ENCODE measurements at regions not wholly inside any gene's neighbourhood (a gene's known extent, or its start where the extent isn't known, plus 50 kb on each side); places are given as distances from the start of the nearest gene placed in this dataset.

DNA sequence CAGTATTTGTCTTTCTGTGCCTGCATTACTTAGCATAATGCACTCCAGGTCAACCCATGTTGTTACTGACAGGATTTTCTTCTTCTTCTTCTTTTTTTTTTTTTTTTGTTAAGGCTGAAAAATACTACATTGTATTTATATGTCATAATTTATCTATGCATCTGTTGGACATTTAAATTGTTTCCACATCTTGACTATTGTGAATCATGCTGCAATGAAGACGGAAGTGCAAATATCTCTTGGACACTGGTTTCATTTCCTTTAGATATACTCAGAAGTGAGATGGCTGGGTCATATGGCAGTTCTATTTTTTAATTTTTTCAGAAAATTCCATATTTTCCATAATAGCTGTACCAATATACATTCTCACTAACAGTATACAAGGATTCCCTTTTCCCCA is 272.7 kb upstream of the PMFBP1 start (continued):
- TF ChIP-seq MBD1 (CRISPR knock-in tag; IDR thresholded peaks at IDR 0.05) (no peak), SAFB (IDR thresholded peaks at IDR 0.05; ENCODE audit: borderline replicate concordance, low read depth, low read length) (no peak), XRCC5 (IDR thresholded peaks at IDR 0.05; ENCODE audit: low read depth, low read length) (no peak)
- TF ChIP-seq, protein P1, sequence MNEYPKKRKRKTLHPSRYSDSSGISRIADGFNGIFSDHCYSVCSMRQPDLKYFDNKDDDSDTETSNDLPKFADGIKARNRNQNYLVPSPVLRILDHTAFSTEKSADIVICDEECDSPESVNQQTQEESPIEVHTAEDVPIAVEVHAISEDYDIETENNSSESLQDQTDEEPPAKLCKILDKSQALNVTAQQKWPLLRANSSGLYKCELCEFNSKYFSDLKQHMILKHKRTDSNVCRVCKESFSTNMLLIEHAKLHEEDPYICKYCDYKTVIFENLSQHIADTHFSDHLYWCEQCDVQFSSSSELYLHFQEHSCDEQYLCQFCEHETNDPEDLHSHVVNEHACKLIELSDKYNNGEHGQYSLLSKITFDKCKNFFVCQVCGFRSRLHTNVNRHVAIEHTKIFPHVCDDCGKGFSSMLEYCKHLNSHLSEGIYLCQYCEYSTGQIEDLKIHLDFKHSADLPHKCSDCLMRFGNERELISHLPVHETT (CRISPR knock-in tag; conservative IDR thresholded peaks at IDR 0.05 in 1 of 2, IDR thresholded peaks at IDR 0.05 in 1 of 2): no peak

DNA sequence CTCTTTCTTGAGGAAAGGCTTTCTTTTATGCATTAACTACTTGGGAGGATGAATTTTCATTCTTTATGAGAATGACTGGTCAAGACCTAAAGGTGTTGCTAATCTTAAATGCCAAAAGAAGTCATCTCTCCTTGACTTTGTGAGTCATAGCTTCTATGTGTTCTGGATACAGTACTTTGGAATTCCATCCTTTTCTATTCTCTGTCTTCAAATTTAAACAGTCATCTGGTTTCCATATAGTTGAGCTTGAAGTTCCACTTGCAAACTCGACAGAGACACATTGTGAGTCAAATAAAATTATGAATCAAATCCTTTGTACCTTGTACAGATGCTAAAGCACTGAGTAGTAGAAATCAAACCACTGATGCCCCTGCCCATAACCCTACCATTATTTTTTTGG is 271.9 kb upstream of the PMFBP1 start:
- Histone ChIP-seq H3K9me1 (ENCODE audit: control insufficient read depth, insufficient read depth, low read length) (no peaks in the 10 kb centered on the region), H2AFZ (ENCODE audit: low read depth, low read length) (no peak overlapping the region), H3K9ac (ENCODE audit: insufficient read depth in 1 of 2, low read depth in 2 of 2, low read length in 2 of 2) (no peak overlapping the region), H3K9me3 (replicated peaks; ENCODE audit: control insufficient read depth, insufficient read depth, low read depth, low read length) (no peaks in the 10 kb centered on the region), H3K36me3 (ENCODE audit: control insufficient read depth, insufficient read depth, low read length) (no peaks in the 10 kb centered on the region), H3K4me1 (replicated peaks in 1 of 2; ENCODE audit: control insufficient read depth in 2 of 2, insufficient read depth in 2 of 2, low read length in 2 of 2) (no peaks in the 10 kb centered on the region), H3K4me2 (ENCODE audit: insufficient read depth, low read length) (no peak overlapping the region), H3K79me2 (ENCODE audit: control insufficient read depth, insufficient read depth, low read length) (no peaks in the 10 kb centered on the region), H3K27me3 (ENCODE audit: control insufficient read depth in 2 of 2, insufficient read depth in 2 of 2, low read length in 2 of 2) (no peaks in the 10 kb centered on the region), H4K20me1 (replicated peaks; ENCODE audit: control insufficient read depth, insufficient read depth, low read length) (no peaks in the 10 kb centered on the region), H3K27ac (ENCODE audit: extremely low read depth, low read depth, low read length) (no peak overlapping the region), H3K4me3 (no peak overlapping the region)
- WGBS (ENCODE audit: insufficient coverage, low coverage, missing lambda C conversion rate): 0% methylated on average over 1 of the region's 1 CpG
- intact Hi-C loops (cut with micrococcal nuclease): no loop called here
- ATAC-seq (no peak), FAIRE-seq (no peak), DNase-seq (ENCODE audit: extremely low read depth in 1 of 4, low spot score in 3 of 4) (no peak)
- ChIA-PET CTCF (ENCODE audit: low intra/inter-chr PET ratio) (no interaction called here), POLR2A (no interaction called here)
- in situ Hi-C loops (cut with MboI): no loop called here
- no TSS peak for BruUV-seq (replicated peaks)
- no peak for TF ChIP-seq NFRKB (IDR thresholded peaks at IDR 0.05; ENCODE audit: low read depth)
- TF ChIP-seq CHAMP1 (IDR thresholded peaks at IDR 0.05): no peak
- TF ChIP-seq SIRT6 (IDR thresholded peaks at IDR 0.05; ENCODE audit: low read depth, low read length): no peak
- no peak for TF ChIP-seq RUNX1 (IDR thresholded peaks at IDR 0.05; ENCODE audit: low read depth)
- no peak for TF ChIP-seq ELF1 (tag; IDR thresholded peaks at IDR 0.05)
- TF ChIP-seq, protein P2, sequence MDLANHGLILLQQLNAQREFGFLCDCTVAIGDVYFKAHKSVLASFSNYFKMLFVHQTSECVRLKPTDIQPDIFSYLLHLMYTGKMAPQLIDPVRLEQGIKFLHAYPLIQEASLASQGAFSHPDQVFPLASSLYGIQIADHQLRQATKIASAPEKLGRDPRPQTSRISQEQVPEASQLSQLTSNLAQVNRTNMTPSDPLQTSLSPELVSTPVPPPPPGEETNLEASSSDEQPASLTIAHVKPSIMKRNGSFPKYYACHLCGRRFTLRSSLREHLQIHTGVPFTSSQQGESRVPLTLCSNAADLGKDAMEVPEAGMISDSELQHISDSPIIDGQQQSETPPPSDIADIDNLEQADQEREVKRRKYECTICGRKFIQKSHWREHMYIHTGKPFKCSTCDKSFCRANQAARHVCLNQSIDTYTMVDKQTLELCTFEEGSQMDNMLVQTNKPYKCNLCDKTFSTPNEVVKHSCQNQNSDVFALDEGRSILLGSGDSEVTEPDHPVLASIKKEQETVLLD (IDR thresholded peaks at IDR 0.05): no peak
- TF ChIP-seq, protein P3, sequence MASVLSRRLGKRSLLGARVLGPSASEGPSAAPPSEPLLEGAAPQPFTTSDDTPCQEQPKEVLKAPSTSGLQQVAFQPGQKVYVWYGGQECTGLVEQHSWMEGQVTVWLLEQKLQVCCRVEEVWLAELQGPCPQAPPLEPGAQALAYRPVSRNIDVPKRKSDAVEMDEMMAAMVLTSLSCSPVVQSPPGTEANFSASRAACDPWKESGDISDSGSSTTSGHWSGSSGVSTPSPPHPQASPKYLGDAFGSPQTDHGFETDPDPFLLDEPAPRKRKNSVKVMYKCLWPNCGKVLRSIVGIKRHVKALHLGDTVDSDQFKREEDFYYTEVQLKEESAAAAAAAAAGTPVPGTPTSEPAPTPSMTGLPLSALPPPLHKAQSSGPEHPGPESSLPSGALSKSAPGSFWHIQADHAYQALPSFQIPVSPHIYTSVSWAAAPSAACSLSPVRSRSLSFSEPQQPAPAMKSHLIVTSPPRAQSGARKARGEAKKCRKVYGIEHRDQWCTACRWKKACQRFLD (CRISPR knock-in tag; IDR thresholded peaks at IDR 0.05): no peak
- no peak for TF ChIP-seq ILK (tag; IDR thresholded peaks at IDR 0.05; ENCODE audit: borderline replicate concordance, low read depth)

All from K562 (cell line).